WTC11 (cell line): ENCODE measurements at regions not wholly inside any gene's neighbourhood (a gene's known extent, or its start where the extent isn't known, plus 50 kb on each side); places are given as distances from the start of the nearest gene placed in this dataset.

ENCODE experiments used
- ATAC-seq: fragments of 200-7000 bp; cut with Tn5 transposase; 2 replicates; pipeline ENCODE4 v1.10.0; 2021; ENCODE audit warnings: mild to moderate bottlenecking, moderate library complexity
- CTCF ChIA-PET: fragments of 300-600 bp; sonication (Branson Sonifier 250); formaldehyde crosslinking; loops from one replicate; lab custom pipeline; 2021; ENCODE audit warnings: antibody characterized with exemption; lab: Charles Lee
- POLR2A ChIA-PET: fragments of 350-600 bp; sonication (Branson Sonifier 250); formaldehyde crosslinking; loops from one replicate; lab custom pipeline; 2021; ENCODE audit warnings: antibody characterized with exemption; lab: Charles Lee
- DNase-seq: peaks from one replicate; pipeline ENCODE4 v3.0.0; 2021; ENCODE audit warnings: low spot score
- H3K27ac Mint-ChIP-seq: 2 replicates; pipeline ENCODE4 v1.8.0; 2021; ENCODE audit warnings: mixed read lengths
- H3K27me3 Mint-ChIP-seq: 2 replicates; pipeline ENCODE4 v1.8.0; 2021; ENCODE audit warnings: low read depth, mild to moderate bottlenecking, moderate library complexity, mixed read lengths
- H3K36me3 Mint-ChIP-seq: 2 replicates; pipeline ENCODE4 v1.8.0; 2021; ENCODE audit warnings: mixed read lengths
- H3K4me1 Mint-ChIP-seq: 2 replicates; pipeline ENCODE4 v1.8.0; 2022; ENCODE audit warnings: mixed read lengths
- H3K4me3 Mint-ChIP-seq: 2 replicates; pipeline ENCODE4 v1.8.0; 2021; ENCODE audit warnings: mild to moderate bottlenecking, moderate library complexity, mixed read lengths
- H3K9me3 Mint-ChIP-seq: 2 replicates; pipeline ENCODE4 v1.8.0; 2021; ENCODE audit warnings: mixed read lengths
- E2F5 ChIP-seq: sonication (generic); formaldehyde crosslinking; IDR thresholded peaks from 2 replicates; pipeline ENCODE4 v1.8.1; 2022; ENCODE audit warnings: mild to moderate bottlenecking, moderate library complexity, missing genetic modification reagents
- FOXJ3 ChIP-seq: sonication (generic); formaldehyde crosslinking; IDR thresholded peaks from 2 replicates; pipeline ENCODE4 v1.9.0; 2021; ENCODE audit warnings: missing genetic modification reagents, mild to moderate bottlenecking, borderline replicate concordance
- GRHL2 ChIP-seq: fragments of 250-450 bp; sonication (Bioruptor Pico); IDR thresholded peaks from 2 replicates; pipeline ENCODE4 v1.8.0; 2022; ENCODE audit warnings: mild to moderate bottlenecking, moderate library complexity; ENCODE audit not compliant: insufficient replicate concordance, severe bottlenecking
- JUN ChIP-seq: sonication (generic); formaldehyde crosslinking; IDR thresholded peaks from 2 replicates; pipeline ENCODE4 v1.8.0; 2023; ENCODE audit warnings: mild to moderate bottlenecking, missing genetic modification reagents
- MAX ChIP-seq: sonication (generic); formaldehyde crosslinking; IDR thresholded peaks from 2 replicates; pipeline ENCODE4 v1.8.0; 2022; ENCODE audit warnings: mild to moderate bottlenecking, missing genetic modification reagents
- NFYB ChIP-seq: sonication (generic); formaldehyde crosslinking; conservative IDR thresholded peaks from 2 replicates; pipeline ENCODE4 v1.8.0; 2022; ENCODE audit warnings: low read depth, missing genetic modification reagents
- RORB ChIP-seq: fragments of 250-450 bp; sonication (Bioruptor Pico); IDR thresholded peaks from 2 replicates; pipeline ENCODE4 v1.9.0; 2021; ENCODE audit warnings: mild to moderate bottlenecking
- TEAD1 ChIP-seq: sonication (generic); formaldehyde crosslinking; IDR thresholded peaks from 2 replicates; pipeline ENCODE4 v1.8.0; 2022; ENCODE audit warnings: mild to moderate bottlenecking, missing genetic modification reagents
- ZMAT4 ChIP-seq: fragments of 250-450 bp; sonication (Bioruptor Pico); IDR thresholded peaks from 2 replicates; pipeline ENCODE4 v1.9.0; 2021; ENCODE audit warnings: mild to moderate bottlenecking
- ZNF317 ChIP-seq: sonication (generic); formaldehyde crosslinking; IDR thresholded peaks from 2 replicates; pipeline ENCODE4 v1.8.1; 2023; ENCODE audit warnings: low read depth, mild to moderate bottlenecking, moderate library complexity, missing genetic modification reagents, borderline replicate concordance
- TF ChIP-seq, protein P1 (sequence below): sonication (generic); formaldehyde crosslinking; IDR thresholded peaks from 2 replicates; pipeline ENCODE4 v1.8.0; 2023; ENCODE audit warnings: mild to moderate bottlenecking, missing genetic modification reagents
- TF ChIP-seq, protein P2 (sequence below): sonication (generic); formaldehyde crosslinking; IDR thresholded peaks from 2 replicates; pipeline ENCODE4 v1.8.0; 2022; ENCODE audit warnings: mild to moderate bottlenecking, missing genetic modification reagents

- TF ChIP-seq, protein P1, sequence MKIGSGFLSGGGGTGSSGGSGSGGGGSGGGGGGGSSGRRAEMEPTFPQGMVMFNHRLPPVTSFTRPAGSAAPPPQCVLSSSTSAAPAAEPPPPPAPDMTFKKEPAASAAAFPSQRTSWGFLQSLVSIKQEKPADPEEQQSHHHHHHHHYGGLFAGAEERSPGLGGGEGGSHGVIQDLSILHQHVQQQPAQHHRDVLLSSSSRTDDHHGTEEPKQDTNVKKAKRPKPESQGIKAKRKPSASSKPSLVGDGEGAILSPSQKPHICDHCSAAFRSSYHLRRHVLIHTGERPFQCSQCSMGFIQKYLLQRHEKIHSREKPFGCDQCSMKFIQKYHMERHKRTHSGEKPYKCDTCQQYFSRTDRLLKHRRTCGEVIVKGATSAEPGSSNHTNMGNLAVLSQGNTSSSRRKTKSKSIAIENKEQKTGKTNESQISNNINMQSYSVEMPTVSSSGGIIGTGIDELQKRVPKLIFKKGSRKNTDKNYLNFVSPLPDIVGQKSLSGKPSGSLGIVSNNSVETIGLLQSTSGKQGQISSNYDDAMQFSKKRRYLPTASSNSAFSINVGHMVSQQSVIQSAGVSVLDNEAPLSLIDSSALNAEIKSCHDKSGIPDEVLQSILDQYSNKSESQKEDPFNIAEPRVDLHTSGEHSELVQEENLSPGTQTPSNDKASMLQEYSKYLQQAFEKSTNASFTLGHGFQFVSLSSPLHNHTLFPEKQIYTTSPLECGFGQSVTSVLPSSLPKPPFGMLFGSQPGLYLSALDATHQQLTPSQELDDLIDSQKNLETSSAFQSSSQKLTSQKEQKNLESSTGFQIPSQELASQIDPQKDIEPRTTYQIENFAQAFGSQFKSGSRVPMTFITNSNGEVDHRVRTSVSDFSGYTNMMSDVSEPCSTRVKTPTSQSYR (CRISPR knock-in tag): no peak
- TF ChIP-seq MAX (CRISPR knock-in tag): no peak
- TF ChIP-seq, protein P2, sequence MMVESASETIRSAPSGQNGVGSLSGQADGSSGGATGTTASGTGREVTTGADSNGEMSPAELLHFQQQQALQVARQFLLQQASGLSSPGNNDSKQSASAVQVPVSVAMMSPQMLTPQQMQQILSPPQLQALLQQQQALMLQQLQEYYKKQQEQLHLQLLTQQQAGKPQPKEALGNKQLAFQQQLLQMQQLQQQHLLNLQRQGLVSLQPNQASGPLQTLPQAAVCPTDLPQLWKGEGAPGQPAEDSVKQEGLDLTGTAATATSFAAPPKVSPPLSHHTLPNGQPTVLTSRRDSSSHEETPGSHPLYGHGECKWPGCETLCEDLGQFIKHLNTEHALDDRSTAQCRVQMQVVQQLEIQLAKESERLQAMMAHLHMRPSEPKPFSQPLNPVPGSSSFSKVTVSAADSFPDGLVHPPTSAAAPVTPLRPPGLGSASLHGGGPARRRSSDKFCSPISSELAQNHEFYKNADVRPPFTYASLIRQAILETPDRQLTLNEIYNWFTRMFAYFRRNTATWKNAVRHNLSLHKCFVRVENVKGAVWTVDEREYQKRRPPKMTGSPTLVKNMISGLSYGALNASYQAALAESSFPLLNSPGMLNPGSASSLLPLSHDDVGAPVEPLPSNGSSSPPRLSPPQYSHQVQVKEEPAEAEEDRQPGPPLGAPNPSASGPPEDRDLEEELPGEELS (CRISPR knock-in tag): no peak
- TF ChIP-seq GRHL2 (CRISPR knock-in tag): no peak
These were observed 243.4 kb upstream of the PMFBP1 start (continued) for GRCh38 chr16:72415379-72415778.

DNA sequence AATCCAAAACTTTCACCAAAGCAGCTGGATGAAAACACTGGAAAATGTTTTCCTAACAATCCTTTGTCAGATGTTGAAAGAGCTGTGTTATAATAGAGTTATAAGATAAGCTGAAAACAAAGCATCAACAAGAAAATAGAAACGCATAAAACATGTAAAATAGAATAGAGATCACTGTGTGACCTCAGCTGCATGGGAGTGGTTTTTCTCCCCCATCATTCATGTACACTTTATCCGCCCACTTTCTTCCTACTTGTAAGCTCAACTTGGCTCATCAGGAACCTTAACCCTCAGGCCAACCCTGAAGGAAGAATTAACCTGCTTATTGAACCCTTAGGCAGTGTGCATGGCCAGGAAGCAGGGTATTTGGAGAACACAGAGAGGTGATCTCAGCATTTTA lies 238.5 kb upstream of the PMFBP1 start:
- Mint-ChIP-seq H3K27ac (no peak overlapping the region; the same call in 1 of the 2 replicates), H3K4me3 (no peak overlapping the region), H3K36me3 (peaks cover 9% of the 10 kb centered on the region), H3K27me3 (no peaks in the 10 kb centered on the region), H3K9me3 (peaks cover 12% of the 10 kb centered on the region), H3K4me1 (peaks cover 16% of the 10 kb centered on the region)
- DNase-seq: no peak
- ChIA-PET CTCF (interaction anchor here (1.3 to 2.0 kb wide), 3 partner anchors 10 to 422 kb away, joined by 4 to 14 read pairs (median 4); no protein-coding TSS in a partner anchor), POLR2A (no interaction called here)
- no peak for ATAC-seq
- TF ChIP-seq E2F5 (no peak), FOXJ3 (no peak), TEAD1 (CRISPR knock-in tag) (no peak)
- TF ChIP-seq, all 79 proteins: peak for 0

DNA sequence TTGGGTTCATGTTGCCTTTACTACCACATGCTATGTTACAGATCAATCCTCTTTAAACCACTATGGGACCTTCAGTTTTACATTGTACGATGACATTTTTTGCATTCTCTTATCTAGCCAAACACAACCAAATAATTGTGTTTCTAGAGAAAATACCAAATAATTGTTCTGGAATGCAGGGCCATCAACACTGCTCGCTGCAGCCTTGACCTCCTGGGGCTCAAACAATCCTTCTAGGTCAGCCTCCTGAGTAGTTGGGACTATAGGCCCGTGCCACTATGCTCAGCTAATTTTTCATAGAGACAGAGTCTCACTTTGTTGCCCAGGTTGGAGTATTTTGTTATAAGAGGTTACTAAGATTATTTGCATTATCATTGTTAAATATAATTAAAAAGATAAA lies 237.5 kb upstream of the PMFBP1 start:
- H3K4me1 Mint-ChIP-seq: peaks cover 16% of the 10 kb centered on the region
- peak; percentile 78 for ATAC-seq
- POLR2A ChIA-PET: no interaction called here
- DNase-seq: no peak
- H3K9me3 Mint-ChIP-seq: peaks cover 20% of the 10 kb centered on the region
- H3K36me3 Mint-ChIP-seq: peaks cover 14% of the 10 kb centered on the region
- H3K27me3 Mint-ChIP-seq: no peaks in the 10 kb centered on the region
- H3K27ac Mint-ChIP-seq: no peak overlapping the region
- H3K4me3 Mint-ChIP-seq: no peak overlapping the region
- TF ChIP-seq ZMAT4 (no peak), GRHL2 (CRISPR knock-in tag) (no peak), NFYB (CRISPR knock-in tag) (no peak), ZNF317 (CRISPR knock-in tag) (no peak), JUN (CRISPR knock-in tag) (no peak)
- TF ChIP-seq, all 79 proteins: peak for 0
- CTCF ChIA-PET: interaction anchor here (1.3 to 2.0 kb wide), 3 partner anchors 9 to 423 kb away, joined by 4 to 14 read pairs (median 4); no protein-coding TSS in a partner anchor

GRCh38 chr16:72406390-72406789 lies 234.4 kb upstream of the PMFBP1 start:
- H3K27ac Mint-ChIP-seq: no peak overlapping the region
- peaks cover 14% of the 10 kb centered on the region for H3K36me3 Mint-ChIP-seq
- H3K4me3 Mint-ChIP-seq: no peak overlapping the region
- no peaks in the 10 kb centered on the region for H3K27me3 Mint-ChIP-seq
- no peak for TF ChIP-seq RORB (CRISPR knock-in tag)
- 0 out of 2 replicates have a peak, but pooled peaks have one; percentile 19 for TF ChIP-seq ZNF317 (CRISPR knock-in tag)
- TF ChIP-seq, all 79 proteins: peak for 1
- ChIA-PET POLR2A (no interaction called here), CTCF (no interaction called here)
- no peak for ATAC-seq
- DNase-seq: no peak
- Mint-ChIP-seq H3K4me1 (peaks cover 16% of the 10 kb centered on the region), H3K9me3 (peaks cover 20% of the 10 kb centered on the region)
